Fibroblast of skin of abdomen (primary cell): ENCODE measurements at regions not wholly inside any gene's neighbourhood (a gene's known extent, or its start where the extent isn't known, plus 50 kb on each side); places are given as distances from the start of the nearest gene placed in this dataset.

ENCODE experiments used
- DNase-seq: peaks from one replicate; pipeline ENCODE4 v3.0.0-alpha.2; 2013

- DNase-seq = no peak
Observed at GRCh38 chr13:64051278-64051677, 2635.6 kb upstream of the PCDH20 start.

- DNase-seq = no peak
Observed at GRCh38 chr13:64041296-64041695, 2625.6 kb upstream of the PCDH20 start.

- DNase-seq = no peak
Observed at GRCh38 chr13:64033921-64034320, 2618.3 kb upstream of the PCDH20 start.

GRCh38 chr13:64029343-64030093, 2613.9 kb upstream of the PCDH20 start:
- no peak for DNase-seq

- DNase-seq = no peak
Observed at GRCh38 chr13:64028551-64028950, 2612.9 kb upstream of the PCDH20 start.

GRCh38 chr13:64020126-64020525, 2604.5 kb upstream of the PCDH20 start:
- DNase-seq = no peak

- DNase-seq = peak; percentile 4
Observed at GRCh38 chr13:64007339-64007738, 2591.7 kb upstream of the PCDH20 start.

GRCh38 chr13:64000321-64000720, 2584.7 kb upstream of the PCDH20 start:
- DNase-seq = no peak

- DNase-seq = no peak
Observed at GRCh38 chr13:63999614-64000305, 2584.1 kb upstream of the PCDH20 start.

GRCh38 chr13:63983366-63983765, 2567.7 kb upstream of the PCDH20 start:
- DNase-seq = no peak

- DNase-seq = no peak
Observed at GRCh38 chr13:63979951-63980350, 2564.3 kb upstream of the PCDH20 start.

GRCh38 chr13:63972328-63972727, 2556.7 kb upstream of the PCDH20 start:
- no peak for DNase-seq

GRCh38 chr13:63954683-63955082, 2539.0 kb upstream of the PCDH20 start:
- no peak for DNase-seq

- DNase-seq = no peak
Observed at GRCh38 chr13:63948045-63948444, 2532.4 kb upstream of the PCDH20 start.

GRCh38 chr13:63944911-63945310, 2529.3 kb upstream of the PCDH20 start:
- no peak for DNase-seq

GRCh38 chr13:63942372-63942771, 2526.7 kb upstream of the PCDH20 start:
- DNase-seq = peak; percentile 3

GRCh38 chr13:63938851-63939250, 2523.2 kb upstream of the PCDH20 start:
- DNase-seq = peak; percentile 2

- no peak for DNase-seq
Observed at GRCh38 chr13:63910511-63910910, 2494.9 kb upstream of the PCDH20 start.

- DNase-seq = no peak
Observed at GRCh38 chr13:63909726-63910375, 2494.2 kb upstream of the PCDH20 start.

- DNase-seq = no peak
Observed at GRCh38 chr13:63902141-63902540, 2486.5 kb upstream of the PCDH20 start.

- no peak for DNase-seq
Observed at GRCh38 chr13:63901630-63902029, 2486.0 kb upstream of the PCDH20 start.

- no peak for DNase-seq
Observed at GRCh38 chr13:63900406-63900805, 2484.8 kb upstream of the PCDH20 start.

GRCh38 chr13:63896321-63896720, 2480.7 kb upstream of the PCDH20 start:
- DNase-seq = no peak

- no peak for DNase-seq
Observed at GRCh38 chr13:63882052-63882451, 2466.4 kb upstream of the PCDH20 start.
